ENCODE measurements at regions not wholly inside any gene's neighbourhood (a gene's known extent, or its start where the extent isn't known, plus 50 kb on each side); places are given as distances from the start of the nearest gene placed in this dataset.

DNA sequence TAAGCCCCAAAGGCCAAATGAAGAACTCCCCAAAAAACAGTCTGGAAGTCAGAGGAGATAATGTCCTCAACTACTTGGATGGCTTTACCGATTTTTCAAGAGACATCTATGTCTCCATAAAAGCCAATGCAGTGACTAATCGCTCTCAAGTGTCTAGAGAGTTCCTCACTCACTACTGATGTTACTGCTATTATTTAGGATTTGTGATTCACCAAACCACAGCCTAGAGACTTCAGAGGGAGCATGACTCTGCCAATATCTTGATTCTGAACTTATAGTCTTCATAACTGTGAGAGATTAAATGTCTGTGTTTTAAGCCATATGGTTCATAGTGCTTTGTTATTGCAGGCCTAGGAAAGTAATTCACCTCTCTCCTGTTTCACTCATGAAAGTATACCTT is 160.2 kb downstream of the IPMK start:
- DNase-seq = no peak
- TF ChIP-seq EP300 (IDR thresholded peaks at IDR 0.05) (no peak), POLR2AphosphoS5 (IDR thresholded peaks at IDR 0.05) (no peak), POLR2A (IDR thresholded peaks at IDR 0.05) (no peak), CTCF (IDR thresholded peaks at IDR 0.05) (no peak)
- Histone ChIP-seq H3K4me3 (no peak overlapping the region), H3K27me3 (no peaks in the 10 kb centered on the region), H3K9me3 (no peaks in the 10 kb centered on the region), H3K4me1 (no peaks in the 10 kb centered on the region), H3K27ac (no peak overlapping the region), H3K36me3 (no peaks in the 10 kb centered on the region)
- intact Hi-C loops (cut with DNase I) = no loop called here
- 89 to 90% methylated on average over 2 of the region's 2 CpGs for WGBS, 2 donors

DNA sequence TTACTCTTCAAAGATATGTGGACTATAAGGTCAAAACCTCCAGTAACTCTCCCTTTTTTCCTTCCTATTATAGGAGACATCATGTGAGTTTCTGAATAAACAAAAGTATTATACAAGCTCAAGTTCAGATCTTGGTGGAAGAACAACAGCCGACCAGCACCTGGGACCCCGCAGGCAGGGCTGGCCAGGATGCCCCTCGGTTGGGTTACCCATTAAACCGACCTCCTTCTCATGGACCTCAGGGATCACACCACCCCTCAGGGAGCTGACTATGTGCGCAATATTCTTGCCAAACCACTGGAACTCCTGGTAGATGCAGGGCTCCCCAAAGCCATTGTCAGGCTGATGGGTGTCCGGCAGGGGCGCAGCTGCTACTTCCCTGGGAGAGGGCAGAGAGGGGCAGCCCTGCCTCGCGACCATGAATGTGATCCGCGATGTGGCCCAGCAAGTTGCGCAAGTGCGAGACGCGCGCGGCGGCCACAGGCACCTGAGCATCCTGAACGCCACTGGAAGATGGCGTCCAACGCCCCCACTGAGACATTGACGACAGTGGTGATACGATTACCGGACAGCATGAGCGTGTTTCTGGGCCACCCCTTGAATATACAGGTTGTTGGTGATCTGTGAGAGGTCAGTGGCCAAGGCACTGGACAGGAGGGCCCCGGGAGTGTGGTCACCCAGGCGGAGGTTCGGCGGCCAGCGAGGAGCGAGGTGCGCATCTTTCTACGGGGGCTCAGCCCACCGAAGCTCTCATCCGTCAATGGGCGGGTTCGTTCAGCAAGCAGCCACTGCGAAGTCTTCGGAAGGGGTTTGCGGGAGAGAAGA is 161.3 kb downstream of the IPMK start:
- intact Hi-C loops (cut with DNase I) = no loop called here
- TF ChIP-seq EP300 (IDR thresholded peaks at IDR 0.05) = no peak
- TF ChIP-seq POLR2A (IDR thresholded peaks at IDR 0.05) = no peak
- TF ChIP-seq POLR2AphosphoS5 (IDR thresholded peaks at IDR 0.05) = no peak
- no peak for TF ChIP-seq CTCF (IDR thresholded peaks at IDR 0.05)

DNA sequence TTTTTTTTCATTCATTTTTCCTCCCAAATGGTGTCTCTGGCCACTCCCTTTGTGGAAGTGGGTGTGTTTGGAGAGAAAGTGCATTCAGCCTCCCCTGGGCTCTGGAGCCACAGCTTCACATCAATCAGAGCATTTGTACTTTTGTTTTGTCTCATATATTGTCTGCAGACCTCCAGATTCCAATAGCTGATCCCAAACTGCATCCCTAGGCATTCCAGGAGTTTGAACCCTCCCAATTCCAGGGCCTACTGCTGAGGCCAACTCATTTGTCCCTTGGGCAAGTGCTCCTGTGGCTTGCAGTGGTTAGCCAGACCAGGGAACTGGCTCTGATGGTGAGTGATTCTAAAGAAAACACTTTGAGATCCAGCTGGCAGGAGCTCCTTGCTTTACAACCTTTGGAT is 163.3 kb downstream of the IPMK start:
- Histone ChIP-seq H3K36me3 (no peaks in the 10 kb centered on the region), H3K27me3 (no peaks in the 10 kb centered on the region), H3K9me3 (no peaks in the 10 kb centered on the region), H3K27ac (no peak overlapping the region), H3K4me3 (no peak overlapping the region), H3K4me1 (no peaks in the 10 kb centered on the region)
- no peak for DNase-seq
- TF ChIP-seq POLR2A (IDR thresholded peaks at IDR 0.05) (no peak), POLR2AphosphoS5 (IDR thresholded peaks at IDR 0.05) (no peak), CTCF (IDR thresholded peaks at IDR 0.05) (no peak), EP300 (IDR thresholded peaks at IDR 0.05) (no peak)
- intact Hi-C loops (cut with DNase I) = no loop called here

More for the DNA sequence above, 161.3 kb downstream of the IPMK start:
- Histone ChIP-seq H3K27ac (no peak overlapping the region), H3K4me1 (no peaks in the 10 kb centered on the region), H3K36me3 (no peaks in the 10 kb centered on the region), H3K27me3 (no peaks in the 10 kb centered on the region), H3K9me3 (no peaks in the 10 kb centered on the region), H3K4me3 (no peak overlapping the region)
- WGBS, 2 donors = 95 to 98% methylated on average over 40 of the region's 40 CpGs
- DNase-seq = no peak

GRCh38 chr10:58102897-58103296 is 164.8 kb downstream of the IPMK start:
- no peak for TF ChIP-seq POLR2A (IDR thresholded peaks at IDR 0.05)
- no peak for TF ChIP-seq CTCF (IDR thresholded peaks at IDR 0.05)
- TF ChIP-seq EP300 (IDR thresholded peaks at IDR 0.05) = no peak
- no peak for TF ChIP-seq POLR2AphosphoS5 (IDR thresholded peaks at IDR 0.05)
- no peak overlapping the region for H3K4me3 ChIP-seq
- no peaks in the 10 kb centered on the region for H3K9me3 ChIP-seq
- no peaks in the 10 kb centered on the region for H3K27me3 ChIP-seq
- H3K36me3 ChIP-seq = no peaks in the 10 kb centered on the region
- WGBS, 2 donors = 46 to 57% methylated on average over 7 of the region's 7 CpGs
- no peak for DNase-seq
- intact Hi-C loops (cut with DNase I) = no loop called here
- H3K27ac ChIP-seq = no peak overlapping the region
- H3K4me1 ChIP-seq = no peaks in the 10 kb centered on the region

- intact Hi-C loops (cut with DNase I) = no loop called here
- Histone ChIP-seq H3K36me3 (no peaks in the 10 kb centered on the region), H3K9me3 (no peaks in the 10 kb centered on the region), H3K27me3 (no peaks in the 10 kb centered on the region), H3K4me1 (no peaks in the 10 kb centered on the region), H3K27ac (no peak overlapping the region), H3K4me3 (no peak overlapping the region)
- no peak for DNase-seq
- TF ChIP-seq EP300 (IDR thresholded peaks at IDR 0.05) (no peak), CTCF (IDR thresholded peaks at IDR 0.05) (no peak)
- WGBS, 2 donors = 82 to 88% methylated on average over 1 of the region's 1 CpG
Measured at GRCh38 chr10:58101682-58102081, 166.0 kb downstream of the IPMK start.

All from sigmoid colon (tissue), 6 donors.